SK-MEL-5 (cell line): ENCODE measurements at regions not wholly inside any gene's neighbourhood (a gene's known extent, or its start where the extent isn't known, plus 50 kb on each side); places are given as distances from the start of the nearest gene placed in this dataset.

ENCODE experiments used
- small RNA-seq, 2 experiments: library from RNA; depleted of rRNA; stranded (forward); fragments of <200 nt; gene quantifications; one replicate each; pipeline ENCODE3, GENCODE V24; 2014

Small RNA genes lying in the stretch of these regions (small RNA-seq; reads per million reads assigned to genes)
- gene RNA5SP306 (0.02 to 0.38 reads per million in 2 experiments), gene RNU6-632P (0 reads per million in 2 experiments)
